CD4-positive, alpha-beta memory T cell (primary cell): ENCODE measurements at regions not wholly inside any gene's neighbourhood (a gene's known extent, or its start where the extent isn't known, plus 50 kb on each side); places are given as distances from the start of the nearest gene placed in this dataset.

Experiments used
- CTCF ChIA-PET: fragments of 350-600 bp; sonication (Branson Sonifier 250); formaldehyde crosslinking; loops from one replicate; lab custom pipeline; 2021; ENCODE audit warnings: inconsistent platforms; ENCODE audit not compliant: partially characterized antibody; lab: Charles Lee
- POLR2A ChIA-PET: fragments of 350-600 bp; sonication (Branson Sonifier 250); formaldehyde crosslinking; loops from one replicate; lab custom pipeline; 2021; ENCODE audit not compliant: partially characterized antibody; lab: Charles Lee
- DNase-seq, 5 donors: peaks; one replicate each; pipeline versions ENCODE4 v3.0.0 to v3.0.0-alpha.2; 2020 to 2022; ENCODE audit warnings: mixed read lengths in 1 of 5
- H3K27ac ChIP-seq: one replicate; pipeline ENCODE4 v1.7.0; 2013; ENCODE audit warnings: low read depth, low read length
- H3K27me3 ChIP-seq: 2 replicates; pipeline ENCODE4 v1.7.0; 2013; ENCODE audit warnings: mild to moderate bottlenecking, low read length, moderate library complexity; ENCODE audit not compliant: insufficient read depth
- H3K36me3 ChIP-seq: 2 replicates; pipeline ENCODE4 v1.7.0; 2013; ENCODE audit warnings: mild to moderate bottlenecking, low read length, moderate library complexity; ENCODE audit not compliant: insufficient read depth
- H3K4me1 ChIP-seq: 2 replicates; pipeline ENCODE4 v1.7.0; 2013; ENCODE audit warnings: mild to moderate bottlenecking, low read length, moderate library complexity; ENCODE audit not compliant: insufficient read depth
- H3K4me3 ChIP-seq, 2 donors: one replicate each; pipeline ENCODE4 v1.7.0; 2013; ENCODE audit warnings: low read length in 2 of 2, mild to moderate bottlenecking in 1 of 2
- H3K9me3 ChIP-seq, 2 donors: one replicate each; pipeline ENCODE4 v1.7.0; 2013; ENCODE audit warnings: low read length in 2 of 2, control low read depth in 1 of 2; ENCODE audit not compliant: control insufficient read depth in 1 of 2
- H3K27ac Mint-ChIP-seq, 7 donors: one replicate each; pipeline ENCODE4 v1.8.0; 2020 to 2021; ENCODE audit warnings: mixed read lengths in 7 of 7, mild to moderate bottlenecking in 6 of 7, inconsistent platforms in 3 of 7, moderate library complexity in 3 of 7
- H3K27me3 Mint-ChIP-seq, 2 donors: one replicate each; pipeline ENCODE4 v1.8.0; 2020 to 2021; ENCODE audit warnings: mixed read lengths in 2 of 2
- H3K36me3 Mint-ChIP-seq, 2 donors: one replicate each; pipeline ENCODE4 v1.8.0; 2020 to 2021; ENCODE audit warnings: mixed read lengths in 2 of 2, inconsistent platforms in 1 of 2, mild to moderate bottlenecking in 1 of 2
- H3K4me1 Mint-ChIP-seq, 4 donors: one replicate each; pipeline ENCODE4 v1.8.0; 2020 to 2021; ENCODE audit warnings: mixed read lengths in 4 of 4, mild to moderate bottlenecking in 1 of 4
- H3K4me3 Mint-ChIP-seq, 8 donors: one replicate each; pipeline ENCODE4 v1.8.0; 2020 to 2021; ENCODE audit warnings: mixed read lengths in 8 of 8, mild to moderate bottlenecking in 7 of 8, moderate library complexity in 6 of 8, inconsistent platforms in 3 of 8
- H3K9me3 Mint-ChIP-seq, 8 donors: one replicate each; pipeline ENCODE4 v1.8.0; 2020 to 2021; ENCODE audit warnings: mixed read lengths in 8 of 8, mild to moderate bottlenecking in 5 of 8, inconsistent platforms in 3 of 8, moderate library complexity in 1 of 8
- intact Hi-C: fragments of 100-400 bp; cut with micrococcal nuclease; formaldehyde crosslinking; loops from one replicate; pipeline ENCODE4 v1.15.1; 2023

DNA sequence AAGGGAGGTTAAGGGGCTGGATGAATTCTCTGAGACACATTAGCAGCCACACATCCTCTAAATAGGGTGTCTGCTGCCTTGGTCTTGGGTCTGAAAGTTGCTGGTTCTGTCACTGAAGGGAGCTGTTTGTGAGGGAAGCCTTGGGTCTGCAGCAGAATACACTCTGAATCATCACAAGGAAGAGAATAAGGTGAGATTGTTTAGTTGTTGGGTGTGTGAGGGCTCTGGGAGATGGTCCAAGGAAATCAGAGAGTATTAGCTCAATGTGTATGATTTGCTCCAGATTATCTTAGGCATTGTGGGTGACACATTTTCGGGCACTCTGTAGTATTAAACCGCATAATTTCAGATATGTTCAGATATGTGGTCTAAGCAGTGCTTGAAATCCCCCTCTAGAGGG lies 548.5 kb downstream of the SLC4A3 start:
- no peaks in the 10 kb centered on the region for H3K4me1 ChIP-seq
- no peak for DNase-seq
- H3K4me1 Mint-ChIP-seq, result no peaks in the 10 kb centered on the region
- intact Hi-C loops, result no loop called here
- no peaks in the 10 kb centered on the region for H3K36me3 ChIP-seq
- CTCF ChIA-PET, result no interaction called here
- no peak overlapping the region for H3K27ac ChIP-seq
- no peak overlapping the region for H3K27ac Mint-ChIP-seq
- no peaks in the 10 kb centered on the region for H3K27me3 ChIP-seq
- H3K4me3 ChIP-seq, result no peak overlapping the region
- H3K4me3 Mint-ChIP-seq, result no peak overlapping the region
- no peaks in the 10 kb centered on the region for H3K36me3 Mint-ChIP-seq
- H3K9me3 ChIP-seq, result no peaks in the 10 kb centered on the region
- no peaks in the 10 kb centered on the region for H3K27me3 Mint-ChIP-seq
- POLR2A ChIA-PET, result no interaction called here
- H3K9me3 Mint-ChIP-seq, result peaks cover 0 to 3% (median 0%) of the 10 kb centered on the region in 8 donors

GRCh38 chr2:220178991-220179695 lies 551.7 kb downstream of the SLC4A3 start:
- Histone ChIP-seq H3K27me3 (no peaks in the 10 kb centered on the region), H3K4me3 (no peak overlapping the region), H3K27ac (no peak overlapping the region), H3K4me1 (no peaks in the 10 kb centered on the region), H3K36me3 (no peaks in the 10 kb centered on the region), H3K9me3 (no peaks in the 10 kb centered on the region)
- intact Hi-C loops, result no loop called here
- POLR2A ChIA-PET, result no interaction called here
- Mint-ChIP-seq H3K4me1 (no peaks in the 10 kb centered on the region), H3K9me3 (peaks cover 0 to 3% (median 0%) of the 10 kb centered on the region in 8 donors), H3K36me3 (no peaks in the 10 kb centered on the region), H3K4me3 (no peak overlapping the region), H3K27ac (no peak overlapping the region), H3K27me3 (peaks cover 0 to 2% of the 10 kb centered on the region in 2 donors)
- CTCF ChIA-PET, result no interaction called here
- DNase-seq, result no peak

DNA sequence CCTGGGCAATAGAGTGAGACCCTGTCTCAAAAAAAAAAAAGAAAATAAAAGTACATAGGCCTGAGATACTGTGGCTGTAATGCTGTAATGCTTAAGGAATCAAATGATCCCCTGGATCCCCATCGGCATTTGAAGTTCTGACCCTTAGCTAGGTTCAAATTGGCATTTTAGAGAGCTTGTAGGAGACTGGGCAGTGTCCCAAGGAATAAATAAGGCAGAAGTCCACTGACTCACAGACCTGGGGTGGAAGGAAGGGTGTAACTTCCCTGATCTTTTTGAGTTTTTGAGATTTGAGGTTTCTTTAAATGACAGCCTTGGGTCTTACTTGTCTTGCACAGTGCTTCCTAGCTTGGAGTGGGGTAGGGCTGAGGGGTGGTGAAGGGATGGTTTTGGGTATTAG lies 553.7 kb downstream of the SLC4A3 start:
- Histone ChIP-seq H3K27me3 (no peaks in the 10 kb centered on the region), H3K9me3 (no peaks in the 10 kb centered on the region), H3K36me3 (no peaks in the 10 kb centered on the region), H3K4me1 (no peaks in the 10 kb centered on the region), H3K27ac (no peak overlapping the region), H3K4me3 (no peak overlapping the region)
- peaks cover 0 to 2% of the 10 kb centered on the region in 2 donors for H3K27me3 Mint-ChIP-seq
- ChIA-PET POLR2A (no interaction called here), CTCF (no interaction called here)
- no peak overlapping the region for H3K27ac Mint-ChIP-seq
- H3K9me3 Mint-ChIP-seq, result peaks cover 0 to 3% (median 0%) of the 10 kb centered on the region in 8 donors
- DNase-seq, result no peak
- no peaks in the 10 kb centered on the region for H3K36me3 Mint-ChIP-seq
- no peaks in the 10 kb centered on the region for H3K4me1 Mint-ChIP-seq
- no peak overlapping the region for H3K4me3 Mint-ChIP-seq
- intact Hi-C loops, result no loop called here

DNA sequence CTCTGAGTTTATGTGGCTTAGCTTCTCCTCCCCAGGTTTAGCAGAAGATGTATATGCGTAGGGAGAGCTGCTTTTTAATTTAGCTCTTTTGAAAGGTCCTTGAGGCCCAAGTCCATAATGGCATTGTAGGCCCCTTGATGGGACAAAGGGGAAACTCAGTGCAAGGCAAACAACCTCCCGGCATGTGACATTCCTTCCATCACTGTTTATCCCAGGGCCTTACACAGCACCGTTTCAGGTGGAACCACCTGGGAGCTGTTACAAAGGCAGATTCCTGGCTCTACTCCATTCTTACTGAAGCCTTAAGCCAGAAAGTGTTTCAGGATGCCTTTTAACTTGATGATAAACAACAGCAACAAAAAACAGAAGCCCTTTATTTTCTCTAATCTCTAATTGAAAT lies 555.4 kb downstream of the SLC4A3 start:
- no peak overlapping the region for H3K4me3 Mint-ChIP-seq

GRCh38 chr2:220185766-220186305 lies 558.4 kb downstream of the SLC4A3 start:
- Mint-ChIP-seq H3K9me3 (peaks cover 0 to 5% (median 0%) of the 10 kb centered on the region in 8 donors), H3K4me3 (no peak overlapping the region), H3K27me3 (peaks cover 0 to 2% of the 10 kb centered on the region in 2 donors), H3K36me3 (no peaks in the 10 kb centered on the region), H3K27ac (no peak overlapping the region), H3K4me1 (no peaks in the 10 kb centered on the region)
- H3K4me3 ChIP-seq, result no peak overlapping the region
- ChIA-PET CTCF (no interaction called here), POLR2A (no interaction called here)
- intact Hi-C loops, result no loop called here
- DNase-seq, result no peak
- H3K27ac ChIP-seq, result no peak overlapping the region
- no peaks in the 10 kb centered on the region for H3K27me3 ChIP-seq
- no peaks in the 10 kb centered on the region for H3K4me1 ChIP-seq
- H3K36me3 ChIP-seq, result no peaks in the 10 kb centered on the region
- H3K9me3 ChIP-seq, result no peaks in the 10 kb centered on the region

More for the DNA sequence above, 555.4 kb downstream of the SLC4A3 start:
- intact Hi-C loops, result no loop called here
- Histone ChIP-seq H3K36me3 (no peaks in the 10 kb centered on the region), H3K4me1 (no peaks in the 10 kb centered on the region), H3K27me3 (no peaks in the 10 kb centered on the region), H3K27ac (no peak overlapping the region), H3K4me3 (no peak overlapping the region), H3K9me3 (no peaks in the 10 kb centered on the region)
- H3K27me3 Mint-ChIP-seq, result peaks cover 0 to 2% of the 10 kb centered on the region in 2 donors
- ChIA-PET CTCF (no interaction called here), POLR2A (no interaction called here)
- DNase-seq, result no peak
- H3K36me3 Mint-ChIP-seq, result no peaks in the 10 kb centered on the region
- H3K9me3 Mint-ChIP-seq, result peaks cover 0 to 5% (median 0%) of the 10 kb centered on the region in 8 donors
- H3K27ac Mint-ChIP-seq, result no peak overlapping the region
- no peaks in the 10 kb centered on the region for H3K4me1 Mint-ChIP-seq

DNA sequence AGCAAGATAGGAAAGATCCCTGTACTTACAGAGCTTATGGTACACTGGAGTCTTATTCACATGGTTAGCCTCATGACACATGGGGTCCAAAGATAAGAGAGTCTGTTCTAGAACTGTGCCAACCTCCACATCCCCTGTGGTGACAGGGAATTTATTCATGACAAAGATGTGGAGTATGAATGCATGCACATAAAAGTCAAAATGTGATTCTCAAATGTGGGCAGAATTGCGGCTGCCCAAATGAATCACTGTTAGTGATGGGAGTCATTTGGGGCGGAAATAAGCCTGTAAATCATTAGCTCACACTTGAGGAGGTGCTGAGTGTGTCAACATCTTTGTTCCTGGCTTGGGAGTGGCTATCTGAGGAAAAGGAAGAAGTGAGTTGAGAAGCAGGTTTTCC lies 560.6 kb downstream of the SLC4A3 start:
- H3K9me3 ChIP-seq, result no peaks in the 10 kb centered on the region
- intact Hi-C loops, result no loop called here
- CTCF ChIA-PET, result no interaction called here

GRCh38 chr2:220191031-220191430 lies 563.6 kb downstream of the SLC4A3 start:
- DNase-seq, result no peak
- Mint-ChIP-seq H3K36me3 (no peaks in the 10 kb centered on the region), H3K4me1 (no peaks in the 10 kb centered on the region), H3K27ac (no peak overlapping the region), H3K4me3 (no peak overlapping the region), H3K9me3 (peaks cover 0 to 8% (median 1%) of the 10 kb centered on the region in 8 donors), H3K27me3 (no peaks in the 10 kb centered on the region)
- intact Hi-C loops, result no loop called here
- ChIA-PET POLR2A (no interaction called here), CTCF (no interaction called here)
- H3K9me3 ChIP-seq, result no peaks in the 10 kb centered on the region
- no peaks in the 10 kb centered on the region for H3K4me1 ChIP-seq
- no peak overlapping the region for H3K27ac ChIP-seq
- H3K36me3 ChIP-seq, result no peaks in the 10 kb centered on the region
- H3K4me3 ChIP-seq, result no peak overlapping the region
- no peaks in the 10 kb centered on the region for H3K27me3 ChIP-seq

More for the DNA sequence above, 560.6 kb downstream of the SLC4A3 start:
- no peak overlapping the region for H3K4me3 Mint-ChIP-seq
- no peak for DNase-seq
- Histone ChIP-seq H3K27ac (no peak overlapping the region), H3K36me3 (no peaks in the 10 kb centered on the region), H3K27me3 (no peaks in the 10 kb centered on the region), H3K4me3 (no peak overlapping the region), H3K4me1 (no peaks in the 10 kb centered on the region)
- peaks cover 0 to 7% (median 0%) of the 10 kb centered on the region in 8 donors for H3K9me3 Mint-ChIP-seq
- no peaks in the 10 kb centered on the region for H3K36me3 Mint-ChIP-seq
- POLR2A ChIA-PET, result no interaction called here
- H3K27ac Mint-ChIP-seq, result no peak overlapping the region
- peaks cover 0 to 2% of the 10 kb centered on the region in 2 donors for H3K27me3 Mint-ChIP-seq
- no peaks in the 10 kb centered on the region for H3K4me1 Mint-ChIP-seq
